AG09309 (cell line): ENCODE measurements at regions not wholly inside any gene's neighbourhood (a gene's known extent, or its start where the extent isn't known, plus 50 kb on each side); places are given as distances from the start of the nearest gene placed in this dataset.

ENCODE experiments used
- DNase-seq: peaks from one replicate; pipeline ENCODE4 v3.0.0-alpha.2; 2010; ENCODE audit warnings: low read depth
- H3K4me3 ChIP-seq: 2 replicates; pipeline ENCODE4 v1.5.1; 2011; ENCODE audit warnings: mild to moderate bottlenecking, low read depth, low read length, moderate library complexity; ENCODE audit not compliant: control insufficient read depth
- TF ChIP-seq, protein P1 (sequence below): IDR thresholded peaks from 2 replicates; pipeline ENCODE4 v1.5.1; 2011; ENCODE audit warnings: mild to moderate bottlenecking, low read depth, low read length, inconsistent platforms; ENCODE audit not compliant: insufficient read depth, control insufficient read depth; ENCODE audit errors: missing control alignments

DNA sequence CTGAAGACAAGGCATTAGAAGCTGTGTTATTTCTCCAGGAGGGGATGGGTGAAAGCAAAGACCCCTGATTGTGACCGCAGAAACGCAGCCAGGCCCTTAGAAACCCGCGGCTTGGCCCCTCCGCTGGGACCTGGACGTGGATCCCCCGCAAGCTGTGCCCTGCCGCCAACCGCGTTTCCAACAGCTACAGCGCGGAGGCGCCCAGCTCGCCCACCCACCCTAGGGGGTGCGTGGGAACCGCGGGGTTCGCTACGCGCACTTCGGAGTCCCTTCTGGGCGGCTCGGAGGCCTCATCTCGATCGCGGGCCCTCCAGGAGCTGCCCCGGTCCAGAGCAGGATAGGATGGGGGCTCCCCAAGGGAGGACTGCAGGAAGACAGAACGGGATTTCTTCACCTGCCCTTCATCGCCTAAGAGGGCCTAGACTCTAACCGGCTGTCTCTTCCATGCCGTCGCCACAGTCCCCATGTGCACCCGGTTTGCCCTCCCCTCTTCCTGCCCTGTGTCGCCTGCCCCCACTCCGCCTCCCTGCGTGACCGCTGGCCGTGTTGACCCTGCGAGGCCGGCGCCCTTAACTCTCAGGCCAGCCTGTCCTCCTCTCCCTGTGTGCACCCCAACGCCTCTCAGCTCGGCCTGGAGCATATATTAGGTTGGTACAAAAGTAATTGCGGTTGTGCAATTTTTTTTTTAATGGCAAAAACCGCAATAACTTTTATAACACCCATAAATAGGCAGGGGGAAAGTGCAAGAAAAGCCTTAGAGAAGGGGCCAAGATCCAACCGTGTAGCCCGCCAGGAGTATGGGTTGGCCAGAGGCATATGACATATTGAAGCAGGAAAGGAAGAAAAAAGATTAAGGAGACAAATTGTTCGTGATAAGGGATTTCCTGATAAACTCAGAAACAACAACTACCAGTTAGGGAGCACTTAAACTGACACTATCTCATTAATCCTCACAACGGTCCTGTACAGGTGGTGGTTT is 68.1 kb upstream of the FREM1 start:
- DNase-seq, result no peak
- TF ChIP-seq, protein P1, sequence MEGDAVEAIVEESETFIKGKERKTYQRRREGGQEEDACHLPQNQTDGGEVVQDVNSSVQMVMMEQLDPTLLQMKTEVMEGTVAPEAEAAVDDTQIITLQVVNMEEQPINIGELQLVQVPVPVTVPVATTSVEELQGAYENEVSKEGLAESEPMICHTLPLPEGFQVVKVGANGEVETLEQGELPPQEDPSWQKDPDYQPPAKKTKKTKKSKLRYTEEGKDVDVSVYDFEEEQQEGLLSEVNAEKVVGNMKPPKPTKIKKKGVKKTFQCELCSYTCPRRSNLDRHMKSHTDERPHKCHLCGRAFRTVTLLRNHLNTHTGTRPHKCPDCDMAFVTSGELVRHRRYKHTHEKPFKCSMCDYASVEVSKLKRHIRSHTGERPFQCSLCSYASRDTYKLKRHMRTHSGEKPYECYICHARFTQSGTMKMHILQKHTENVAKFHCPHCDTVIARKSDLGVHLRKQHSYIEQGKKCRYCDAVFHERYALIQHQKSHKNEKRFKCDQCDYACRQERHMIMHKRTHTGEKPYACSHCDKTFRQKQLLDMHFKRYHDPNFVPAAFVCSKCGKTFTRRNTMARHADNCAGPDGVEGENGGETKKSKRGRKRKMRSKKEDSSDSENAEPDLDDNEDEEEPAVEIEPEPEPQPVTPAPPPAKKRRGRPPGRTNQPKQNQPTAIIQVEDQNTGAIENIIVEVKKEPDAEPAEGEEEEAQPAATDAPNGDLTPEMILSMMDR, result no peak
- H3K4me3 ChIP-seq, result no peak overlapping the region

- no peak for DNase-seq
- H3K4me3 ChIP-seq, result no peak overlapping the region
- TF ChIP-seq, protein P1, result no peak
Measured at GRCh38 chr9:14967450-14968321, 57.5 kb upstream of the FREM1 start.

GRCh38 chr9:14962193-14962882 is 52.1 kb upstream of the FREM1 start:
- TF ChIP-seq, protein P1, result no peak
- no peak overlapping the region for H3K4me3 ChIP-seq
- no peak for DNase-seq

GRCh38 chr9:14961372-14962068 is 51.3 kb upstream of the FREM1 start:
- TF ChIP-seq, protein P1, result no peak
- DNase-seq, result no peak
- no peak overlapping the region for H3K4me3 ChIP-seq

- TF ChIP-seq, protein P1, result no peak
- DNase-seq, result no peak
- H3K4me3 ChIP-seq, result no peak overlapping the region
Measured at GRCh38 chr9:14960881-14961280, 50.7 kb upstream of the FREM1 start.
